Osteoblast (primary cell): ENCODE measurements at regions not wholly inside any gene's neighbourhood (a gene's known extent, or its start where the extent isn't known, plus 50 kb on each side); places are given as distances from the start of the nearest gene placed in this dataset.

Experiments used
- DNase-seq: peaks from one replicate; pipeline ENCODE4 v3.0.0; 2011; ENCODE audit warnings: low spot score, mixed read lengths; ENCODE audit not compliant: insufficient read length; ENCODE audit errors: missing footprints
- H2AFZ ChIP-seq: 2 replicates; pipeline ENCODE4 v1.6.0; 2011; ENCODE audit warnings: mild to moderate bottlenecking, low read length
- H3K27ac ChIP-seq: 2 replicates; pipeline ENCODE4 v1.5.1; 2011; ENCODE audit warnings: mild to moderate bottlenecking, low read depth, low read length, moderate library complexity
- H3K27me3 ChIP-seq: 2 replicates; pipeline ENCODE4 v1.6.0; 2012; ENCODE audit warnings: mild to moderate bottlenecking, control low read depth, inconsistent platforms, low read length, moderate library complexity; ENCODE audit not compliant: insufficient read depth
- H3K36me3 ChIP-seq: 2 replicates; pipeline ENCODE4 v1.5.1; 2011; ENCODE audit warnings: mild to moderate bottlenecking, low read length, control low read depth, moderate library complexity; ENCODE audit not compliant: insufficient read depth
- H3K4me1 ChIP-seq: 2 replicates; pipeline ENCODE4 v1.5.1; 2011; ENCODE audit warnings: mild to moderate bottlenecking, low read length, control low read depth, moderate library complexity; ENCODE audit not compliant: insufficient read depth
- H3K4me2 ChIP-seq: 2 replicates; pipeline ENCODE4 v1.6.0; 2011; ENCODE audit warnings: mild to moderate bottlenecking, low read length; ENCODE audit not compliant: insufficient read depth
- H3K4me3 ChIP-seq: fragments of 200-600 bp; sonication (generic); 3 replicates; pipeline ENCODE4 v1.5.1; 2012; ENCODE audit warnings: mild to moderate bottlenecking, low read length, inconsistent platforms; ENCODE audit not compliant: insufficient read depth
- H3K79me2 ChIP-seq: 2 replicates; pipeline ENCODE4 v1.6.0; 2012; ENCODE audit warnings: mild to moderate bottlenecking, low read length, control low read depth, inconsistent platforms; ENCODE audit not compliant: insufficient read depth
- H3K9me3 ChIP-seq: 2 replicates; pipeline ENCODE4 v1.5.1; 2011; ENCODE audit warnings: low read depth, low read length, control low read depth
- H4K20me1 ChIP-seq: 2 replicates; pipeline ENCODE4 v1.6.0; 2012; ENCODE audit warnings: mild to moderate bottlenecking, low read length, control low read depth; ENCODE audit not compliant: insufficient read depth
- CTCF ChIP-seq: IDR thresholded peaks from 2 replicates; pipeline ENCODE4 v1.5.1; 2011; ENCODE audit warnings: mild to moderate bottlenecking, low read depth, low read length, moderate library complexity; ENCODE audit errors: extremely low read depth

GRCh38 chr18:64337018-64337417, 188.1 kb upstream of the LINC00305 start:
- no peaks in the 10 kb centered on the region for H3K4me1 ChIP-seq
- no peak for DNase-seq

GRCh38 chr18:64334748-64335147, 185.9 kb upstream of the LINC00305 start:
- Histone ChIP-seq H3K36me3 (no peaks in the 10 kb centered on the region), H3K27me3 (no peaks in the 10 kb centered on the region), H3K79me2 (no peaks in the 10 kb centered on the region), H3K4me2 (no peak overlapping the region), H3K4me1 (no peaks in the 10 kb centered on the region), H3K27ac (no peak overlapping the region), H3K9me3 (no peaks in the 10 kb centered on the region), H2AFZ (no peak overlapping the region), H4K20me1 (no peaks in the 10 kb centered on the region), H3K4me3 (no peak overlapping the region)
- no peak for TF ChIP-seq CTCF
- no peak for DNase-seq

More at GRCh38 chr18:64337018-64337417, 188.1 kb upstream of the LINC00305 start:
- no peak overlapping the region for H2AFZ ChIP-seq
- H3K27me3 ChIP-seq, result no peaks in the 10 kb centered on the region
- H3K27ac ChIP-seq, result no peak overlapping the region
- H3K4me3 ChIP-seq, result no peak overlapping the region
- H3K36me3 ChIP-seq, result no peaks in the 10 kb centered on the region
- H3K79me2 ChIP-seq, result no peaks in the 10 kb centered on the region
- TF ChIP-seq CTCF, result no peak
- H3K4me2 ChIP-seq, result no peak overlapping the region
- H4K20me1 ChIP-seq, result no peaks in the 10 kb centered on the region
- no peaks in the 10 kb centered on the region for H3K9me3 ChIP-seq

- no peak for DNase-seq
- Histone ChIP-seq H2AFZ (no peak overlapping the region), H3K4me1 (no peaks in the 10 kb centered on the region), H3K27ac (no peak overlapping the region), H3K36me3 (no peaks in the 10 kb centered on the region), H3K9me3 (peaks cover 2% of the 10 kb centered on the region), H4K20me1 (no peaks in the 10 kb centered on the region), H3K27me3 (no peaks in the 10 kb centered on the region), H3K79me2 (no peaks in the 10 kb centered on the region), H3K4me3 (no peak overlapping the region), H3K4me2 (no peak overlapping the region)
- TF ChIP-seq CTCF, result no peak
Observed at GRCh38 chr18:64333584-64333983, 184.7 kb upstream of the LINC00305 start.

GRCh38 chr18:64332835-64333234, 183.9 kb upstream of the LINC00305 start:
- DNase-seq, result no peak
- H3K79me2 ChIP-seq, result no peaks in the 10 kb centered on the region
- H3K27me3 ChIP-seq, result no peaks in the 10 kb centered on the region
- H2AFZ ChIP-seq, result no peak overlapping the region
- no peaks in the 10 kb centered on the region for H4K20me1 ChIP-seq
- H3K27ac ChIP-seq, result no peak overlapping the region
- peaks cover 2% of the 10 kb centered on the region for H3K9me3 ChIP-seq
- no peak for TF ChIP-seq CTCF
- no peak overlapping the region for H3K4me2 ChIP-seq
- no peaks in the 10 kb centered on the region for H3K36me3 ChIP-seq
- no peak overlapping the region for H3K4me3 ChIP-seq
- H3K4me1 ChIP-seq, result no peaks in the 10 kb centered on the region
